GM10266 (cell line): ENCODE measurements at regions not wholly inside any gene's neighbourhood (a gene's known extent, or its start where the extent isn't known, plus 50 kb on each side); places are given as distances from the start of the nearest gene placed in this dataset.

ENCODE experiments used
- DNase-seq: peaks from one replicate; pipeline ENCODE4 v3.0.0; 2012; ENCODE audit errors: extremely low spot score
- CTCF ChIP-seq: IDR thresholded peaks from 2 replicates; pipeline ENCODE4 v1.5.1; 2012; ENCODE audit warnings: mild to moderate bottlenecking, low read depth; ENCODE audit not compliant: control insufficient read depth, insufficient read depth; ENCODE audit errors: missing control alignments

DNA sequence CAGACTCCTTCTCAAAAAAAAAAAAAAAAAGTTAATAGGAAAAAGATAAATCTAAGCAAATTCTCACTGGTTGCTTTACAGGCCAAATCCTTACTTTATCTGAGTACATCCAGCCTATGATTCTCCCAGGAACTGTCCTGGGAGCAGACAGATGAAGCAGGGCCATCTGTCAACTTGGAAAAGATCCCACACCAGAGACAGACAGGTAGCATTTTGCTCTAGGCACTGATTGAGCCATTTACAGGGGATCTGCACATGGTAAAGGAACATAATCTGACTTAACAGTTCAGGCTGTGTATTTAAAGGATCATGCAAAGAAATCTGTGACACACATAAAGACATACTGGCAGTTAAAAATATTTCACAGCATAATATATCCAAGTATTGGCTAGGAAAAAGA is 1006.5 kb downstream of the TBL1XR1 start:
- no peak for TF ChIP-seq CTCF
- DNase-seq = no peak

- DNase-seq = no peak
- no peak for TF ChIP-seq CTCF
These were observed 1014.1 kb downstream of the TBL1XR1 start for GRCh38 chr3:176183181-176183580.

DNA sequence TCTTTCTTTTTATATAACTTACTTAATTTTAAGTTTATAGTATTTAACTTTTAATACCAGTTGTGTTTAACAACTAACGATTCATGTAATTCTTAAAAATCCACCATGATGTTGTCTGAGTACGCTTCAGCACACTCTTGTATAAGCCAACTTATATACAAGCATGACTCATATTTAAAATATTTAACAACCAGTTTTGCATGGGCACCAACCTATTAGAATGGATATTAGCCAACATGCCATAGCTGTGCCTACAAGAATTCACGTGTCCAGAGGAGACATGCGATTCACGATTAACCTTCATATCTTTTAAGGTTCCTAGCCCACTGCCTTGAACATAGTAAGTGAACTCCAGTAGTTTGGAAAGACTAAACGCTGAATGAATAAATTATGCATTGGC is 1023.2 kb downstream of the TBL1XR1 start:
- no peak for TF ChIP-seq CTCF
- no peak for DNase-seq

DNA sequence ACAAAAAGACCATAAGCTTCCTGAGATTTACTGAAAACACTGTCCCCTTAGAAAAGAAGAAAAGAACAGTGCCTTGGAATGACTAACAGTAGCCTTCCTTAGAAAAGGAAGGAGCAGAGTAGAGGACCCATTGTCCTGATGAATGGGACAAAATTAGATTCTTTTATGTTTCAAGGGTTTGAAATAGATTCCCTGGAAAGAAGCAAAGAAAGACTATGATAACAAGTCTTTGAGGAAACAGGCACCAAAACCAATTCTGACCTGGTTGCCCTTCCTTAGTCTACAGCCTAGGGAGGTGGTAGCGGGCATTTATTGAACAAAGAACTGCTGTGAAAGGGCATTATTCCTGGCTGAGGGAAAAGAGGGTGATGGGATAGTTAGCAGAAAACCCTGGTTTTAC is 1024.8 kb downstream of the TBL1XR1 start:
- DNase-seq = no peak

GRCh38 chr3:176167272-176167671 is 1030.0 kb downstream of the TBL1XR1 start:
- TF ChIP-seq CTCF = no peak
- DNase-seq = no peak

More for the DNA sequence above, 1024.8 kb downstream of the TBL1XR1 start:
- no peak for TF ChIP-seq CTCF

DNA sequence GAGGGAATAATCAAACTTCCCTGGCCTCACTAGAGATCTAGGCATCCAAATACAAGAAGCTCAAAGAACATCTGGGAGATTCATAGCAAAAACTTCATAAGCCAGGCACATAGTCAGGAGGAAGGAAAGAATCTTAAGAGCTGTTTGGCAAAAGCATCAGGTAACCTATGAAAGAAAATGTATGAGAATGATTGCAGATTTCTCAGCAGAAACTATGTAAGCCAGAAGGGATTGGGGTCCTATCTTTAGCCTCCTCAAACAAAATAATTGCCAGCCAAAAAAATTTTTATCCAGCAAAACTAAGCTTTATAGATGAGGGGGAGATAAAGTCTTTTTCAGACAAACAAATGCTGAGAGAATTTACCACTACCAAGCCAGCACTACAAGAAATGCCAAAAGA is 1036.3 kb downstream of the TBL1XR1 start:
- no peak for DNase-seq
- no peak for TF ChIP-seq CTCF

- no peak for DNase-seq
- no peak for TF ChIP-seq CTCF
These were observed 1037.5 kb downstream of the TBL1XR1 start for GRCh38 chr3:176159796-176160195.
